SK-N-MC (cell line): ENCODE measurements at regions not wholly inside any gene's neighbourhood (a gene's known extent, or its start where the extent isn't known, plus 50 kb on each side); places are given as distances from the start of the nearest gene placed in this dataset.

Experiments
- DNase-seq: peaks from one replicate; pipeline ENCODE4 v3.0.0-alpha.2; 2011; ENCODE audit warnings: low read depth, low spot score
- H3K27ac ChIP-seq: fragments of 200-600 bp; sonication (generic); 2 replicates; pipeline ENCODE4 v1.5.1; 2016; ENCODE audit warnings: mixed run types
- H3K36me3 ChIP-seq: fragments of 200-600 bp; sonication (generic); 2 replicates; pipeline ENCODE4 v1.6.1; 2017; ENCODE audit warnings: antibody characterized with exemption, low read length, mixed read lengths; ENCODE audit not compliant: insufficient read depth
- H3K4me3 ChIP-seq: fragments of 200-600 bp; sonication (generic); 2 replicates; pipeline ENCODE4 v1.5.1; 2016
- H3K9ac ChIP-seq: fragments of 200-600 bp; sonication (generic); 2 replicates; pipeline ENCODE4 v1.8.0; 2017; ENCODE audit warnings: mixed run types, mixed read lengths; ENCODE audit not compliant: insufficient read length
- H3K9me3 ChIP-seq: fragments of 200-600 bp; sonication (generic); 2 replicates; pipeline ENCODE4 v1.6.1; 2017; ENCODE audit warnings: low read depth, mild to moderate bottlenecking, antibody characterized with exemption, low read length, moderate library complexity, mixed read lengths
- EZH2 ChIP-seq: fragments of 200-600 bp; sonication (generic); IDR thresholded peaks from one replicate; pipeline ENCODE4 v1.6.1; 2017; ENCODE audit warnings: antibody characterized with exemption
- FOXP2 ChIP-seq: optimal IDR thresholded peaks from 2 replicates; pipeline ENCODE3; 2011; ENCODE audit warnings: mild to moderate bottlenecking, moderate library complexity; ENCODE audit not compliant: insufficient read depth; ENCODE audit errors: extremely low read length, control extremely low read depth
- POLR2AphosphoS5 ChIP-seq: IDR thresholded peaks from 2 replicates; pipeline ENCODE4 v1.6.1; 2012; ENCODE audit warnings: mild to moderate bottlenecking, low read depth, low read length, borderline replicate concordance

- no peak for TF ChIP-seq EZH2
- TF ChIP-seq FOXP2 = no peak
- no peaks in the 10 kb centered on the region for H3K9me3 ChIP-seq
- no peak for DNase-seq
- H3K36me3 ChIP-seq = no peaks in the 10 kb centered on the region
- no peak overlapping the region for H3K4me3 ChIP-seq
- H3K9ac ChIP-seq = no peak overlapping the region
- no peak overlapping the region for H3K27ac ChIP-seq
Observed at GRCh38 chr11:23723861-23724260, 773.0 kb upstream of the LUZP2 start.

- H3K9me3 ChIP-seq = no peaks in the 10 kb centered on the region
- TF ChIP-seq POLR2AphosphoS5 = no peak
- no peak for TF ChIP-seq FOXP2
- no peak for TF ChIP-seq EZH2
- H3K9ac ChIP-seq = no peak overlapping the region
- DNase-seq = no peak
- no peak overlapping the region for H3K27ac ChIP-seq
- H3K36me3 ChIP-seq = no peaks in the 10 kb centered on the region
- H3K4me3 ChIP-seq = no peak overlapping the region
Observed at GRCh38 chr11:23725752-23726151, 771.1 kb upstream of the LUZP2 start.

DNA sequence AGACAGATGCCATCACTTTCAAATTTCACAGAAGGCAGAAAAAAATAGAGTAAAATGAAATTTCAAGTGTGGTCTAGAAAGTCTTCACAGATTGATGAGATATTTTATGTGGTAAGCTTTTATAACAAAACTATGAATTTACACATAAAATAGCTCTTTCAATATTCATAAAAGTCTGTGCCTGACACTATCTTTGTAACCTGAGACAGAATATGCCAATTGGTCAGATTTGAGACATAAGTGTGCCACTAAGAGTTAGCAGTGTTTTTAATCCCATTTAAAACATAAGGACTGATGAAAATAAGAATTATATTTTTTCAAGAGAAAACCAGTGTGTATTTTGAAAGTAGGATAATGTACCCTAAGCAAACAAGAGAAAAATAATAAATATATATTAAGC is 769.5 kb upstream of the LUZP2 start:
- no peaks in the 10 kb centered on the region for H3K9me3 ChIP-seq
- DNase-seq = no peak
- no peak overlapping the region for H3K4me3 ChIP-seq
- no peak overlapping the region for H3K27ac ChIP-seq
- H3K36me3 ChIP-seq = no peaks in the 10 kb centered on the region
- no peak for TF ChIP-seq POLR2AphosphoS5
- no peak for TF ChIP-seq FOXP2
- no peak for TF ChIP-seq EZH2
- H3K9ac ChIP-seq = no peak overlapping the region

DNA sequence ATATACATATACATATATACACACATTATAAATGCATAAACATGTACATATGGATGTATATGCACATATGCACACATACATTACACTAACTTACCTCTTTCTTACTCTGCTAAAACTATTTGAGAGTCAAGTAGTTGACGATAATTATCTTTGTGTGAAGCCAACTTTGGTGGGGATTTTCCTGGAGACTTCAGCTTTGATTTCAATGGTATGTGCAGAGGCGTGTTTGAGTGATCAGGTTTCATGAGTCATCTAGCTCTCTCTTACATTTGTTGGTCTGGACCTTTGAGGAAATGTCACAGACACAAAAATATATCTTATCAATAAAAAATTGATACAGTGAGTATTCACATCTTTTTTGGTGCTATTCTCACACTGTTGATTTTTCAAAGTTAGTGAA is 769.1 kb upstream of the LUZP2 start:
- Histone ChIP-seq H3K27ac (no peak overlapping the region), H3K4me3 (no peak overlapping the region), H3K9ac (no peak overlapping the region), H3K9me3 (no peaks in the 10 kb centered on the region), H3K36me3 (no peaks in the 10 kb centered on the region)
- TF ChIP-seq POLR2AphosphoS5 (no peak), EZH2 (no peak), FOXP2 (no peak)
- DNase-seq = no peak

GRCh38 chr11:23729088-23729487 is 767.8 kb upstream of the LUZP2 start:
- Histone ChIP-seq H3K9me3 (no peaks in the 10 kb centered on the region), H3K36me3 (no peaks in the 10 kb centered on the region), H3K4me3 (no peak overlapping the region), H3K9ac (no peak overlapping the region), H3K27ac (no peak overlapping the region)
- TF ChIP-seq FOXP2 (no peak), POLR2AphosphoS5 (no peak), EZH2 (no peak)
- no peak for DNase-seq

DNA sequence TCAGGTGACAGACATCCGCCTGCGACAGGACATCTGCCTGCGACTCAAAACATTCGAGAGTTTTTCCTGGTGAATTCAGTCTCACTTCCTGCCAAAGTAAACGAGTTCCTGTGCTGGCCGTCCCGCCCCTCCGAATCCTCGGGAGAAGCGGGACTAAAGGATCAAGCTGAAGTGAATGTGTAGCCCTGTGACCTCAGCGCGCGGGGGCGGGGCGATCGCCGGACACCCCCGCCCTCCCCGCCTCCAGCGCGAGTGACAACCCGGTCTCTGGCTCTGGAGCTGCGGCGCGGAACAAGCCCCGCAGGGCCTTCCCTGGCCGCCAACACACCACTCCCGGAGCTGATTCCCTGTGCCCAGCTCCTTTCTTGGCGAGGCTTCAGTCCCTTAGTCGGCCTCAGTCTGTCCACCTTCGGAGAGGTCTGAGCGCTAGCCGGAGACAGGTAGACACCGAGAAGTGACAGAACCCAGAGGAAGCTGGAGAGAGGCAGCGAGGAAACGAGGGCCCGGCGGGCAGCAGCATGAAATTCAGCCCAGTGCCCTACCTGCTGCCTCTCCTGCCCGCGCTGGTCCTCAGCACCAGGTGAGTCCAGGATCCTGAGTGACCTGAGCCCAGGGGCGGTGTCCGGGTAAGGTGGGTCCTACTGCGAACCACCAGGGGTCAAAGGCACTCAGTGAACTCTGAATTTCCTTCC is 766.4 kb upstream of the LUZP2 start:
- no peaks in the 10 kb centered on the region for H3K36me3 ChIP-seq
- TF ChIP-seq FOXP2 (no peak), EZH2 (no peak), POLR2AphosphoS5 (no peak)
- no peak overlapping the region for H3K4me3 ChIP-seq
- no peak overlapping the region for H3K9ac ChIP-seq
- DNase-seq = no peak
- H3K27ac ChIP-seq = no peak overlapping the region
- no peaks in the 10 kb centered on the region for H3K9me3 ChIP-seq

DNA sequence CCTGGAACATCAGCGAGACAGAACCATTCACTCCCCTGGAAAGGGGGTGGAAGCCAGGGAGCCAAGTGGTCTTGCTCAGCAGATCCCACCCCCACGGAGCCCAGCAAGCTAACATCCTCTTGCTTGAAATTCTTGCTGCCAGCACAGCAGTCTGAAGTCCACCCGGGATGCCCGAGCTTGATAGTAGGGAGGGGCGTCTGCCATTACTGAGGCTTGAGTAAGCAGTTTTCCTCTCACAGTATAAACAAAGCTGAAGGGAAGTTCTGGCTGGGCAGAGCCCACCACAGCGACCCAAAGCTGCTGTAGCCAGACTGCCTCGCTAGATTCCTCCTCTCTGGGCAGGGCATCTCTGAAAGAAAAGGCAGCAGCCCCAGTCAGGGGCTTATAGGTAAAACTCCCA is 764.8 kb upstream of the LUZP2 start:
- Histone ChIP-seq H3K4me3 (no peak overlapping the region), H3K9ac (no peak overlapping the region), H3K36me3 (no peaks in the 10 kb centered on the region), H3K9me3 (no peaks in the 10 kb centered on the region), H3K27ac (no peak overlapping the region)
- no peak for DNase-seq
- TF ChIP-seq POLR2AphosphoS5 (no peak), EZH2 (no peak), FOXP2 (no peak)

- H3K27ac ChIP-seq = no peak overlapping the region
- no peak overlapping the region for H3K4me3 ChIP-seq
- no peaks in the 10 kb centered on the region for H3K36me3 ChIP-seq
- TF ChIP-seq POLR2AphosphoS5 (no peak), EZH2 (no peak), FOXP2 (no peak)
- H3K9ac ChIP-seq = no peak overlapping the region
- no peaks in the 10 kb centered on the region for H3K9me3 ChIP-seq
- DNase-seq = no peak
Observed at GRCh38 chr11:23746896-23747295, 750.0 kb upstream of the LUZP2 start.

DNA sequence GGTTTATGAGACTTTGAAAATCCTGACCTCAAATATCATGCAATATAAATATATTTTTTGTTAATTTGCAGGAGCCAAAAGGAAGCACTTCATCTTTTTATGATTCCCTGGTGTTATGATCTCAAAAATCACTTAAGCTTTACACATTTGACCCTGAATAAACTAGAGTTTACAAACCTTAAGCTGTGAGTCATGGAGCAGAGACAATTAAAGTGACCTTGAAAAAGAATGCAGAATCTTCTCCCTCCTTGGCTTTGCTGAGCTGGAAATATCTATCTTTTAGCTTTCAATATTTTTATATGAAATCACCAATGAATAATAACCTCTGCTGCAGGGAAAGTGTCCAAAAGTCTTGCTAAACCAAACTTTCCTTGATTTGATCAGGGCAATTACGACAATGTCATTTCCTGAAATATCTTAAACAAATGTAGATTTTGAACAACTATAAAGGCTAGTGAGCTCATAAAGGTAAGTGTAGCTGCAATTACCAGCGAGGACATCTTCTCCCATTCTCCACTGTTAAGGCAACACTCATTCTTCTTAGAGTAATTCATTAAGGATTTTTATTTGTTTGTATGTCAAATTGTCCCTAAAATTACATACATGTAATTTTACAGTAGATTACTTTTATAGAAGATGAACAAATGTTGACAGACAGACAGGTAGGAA is 747.0 kb upstream of the LUZP2 start:
- H3K36me3 ChIP-seq = no peaks in the 10 kb centered on the region
- no peak overlapping the region for H3K4me3 ChIP-seq
- TF ChIP-seq POLR2AphosphoS5 (no peak), FOXP2 (no peak), EZH2 (no peak)
- no peak for DNase-seq
- no peak overlapping the region for H3K9ac ChIP-seq
- no peak overlapping the region for H3K27ac ChIP-seq
- H3K9me3 ChIP-seq = no peaks in the 10 kb centered on the region
